ENCODE measurements at regions not wholly inside any gene's neighbourhood (a gene's known extent, or its start where the extent isn't known, plus 50 kb on each side); places are given as distances from the start of the nearest gene placed in this dataset.

- Histone ChIP-seq H3K4me2 (ENCODE audit: insufficient read depth, low read length) (no peak overlapping the region), H3K9me3 (replicated peaks; ENCODE audit: control insufficient read depth, insufficient read depth, low read length) (no peaks in the 10 kb centered on the region), H3K4me3 (replicated peaks in 1 of 3; ENCODE audit: insufficient read depth in 1 of 3, low read depth in 1 of 3, low read length in 3 of 3) (no peak overlapping the region), H3K9me1 (replicated peaks; ENCODE audit: control insufficient read depth, extremely low read depth, insufficient read depth, low read length) (no peaks in the 10 kb centered on the region), H2AFZ (ENCODE audit: low read depth, low read length) (no peak overlapping the region), H3K4me1 (ENCODE audit: control insufficient read depth, extremely low read depth, insufficient read depth, low read length) (no peaks in the 10 kb centered on the region), H3K27me3 (ENCODE audit: control insufficient read depth in 2 of 2, insufficient read depth in 2 of 2, low read length in 2 of 2) (no peaks in the 10 kb centered on the region), H3K9ac (replicated peaks; ENCODE audit: extremely low read depth, insufficient read depth, low read length) (no peak overlapping the region), H3K27ac (ENCODE audit: insufficient read depth, low read depth, low read length) (no peak overlapping the region), H3K36me3 (ENCODE audit: control insufficient read depth in 2 of 2, extremely low read depth in 1 of 2, insufficient read depth in 2 of 2, low read length in 2 of 2) (no peaks in the 10 kb centered on the region), H4K20me1 (replicated peaks; ENCODE audit: control insufficient read depth, extremely low read depth, insufficient read depth, low read length) (no peaks in the 10 kb centered on the region), H3K79me2 (ENCODE audit: control insufficient read depth, insufficient read depth, low read length) (no peaks in the 10 kb centered on the region)
- no peak for FAIRE-seq
- POLR2A ChIA-PET: no interaction called here
- TF ChIP-seq CTCF (IDR thresholded peaks at IDR 0.05; ENCODE audit: extremely low read depth in 1 of 2, insufficient read depth in 1 of 2, low read depth in 1 of 2, low read length in 2 of 2) (no peak), JUN (IDR thresholded peaks at IDR 0.05; ENCODE audit: borderline replicate concordance, insufficient read depth, insufficient read length, low read depth) (no peak), FOS (IDR thresholded peaks at IDR 0.05; ENCODE audit: borderline replicate concordance, insufficient read depth, low read length) (no peak), POLR2AphosphoS5 (IDR thresholded peaks at IDR 0.05; ENCODE audit: insufficient read depth, low read depth, low read length) (no peak), MAX (IDR thresholded peaks at IDR 0.05; ENCODE audit: insufficient read depth, insufficient read length) (no peak), EZH2 (IDR thresholded peaks at IDR 0.05; ENCODE audit: borderline replicate concordance, low read depth, low read length, severe bottlenecking) (no peak), MYC (IDR thresholded peaks at IDR 0.05; ENCODE audit: low read depth, low read length) (no peak), POLR2A (IDR thresholded peaks at IDR 0.05; ENCODE audit: low read depth, low read length) (no peak), GATA2 (IDR thresholded peaks at IDR 0.05; ENCODE audit: insufficient read depth, insufficient read length, low read depth, low read length) (no peak)
- CTCF ChIA-PET: no interaction called here
- dilution Hi-C loops (cut with MboI; ENCODE audit: extremely low pct_ligation_motif_present, low sequenced_read_pairs) (no loop called here), intact Hi-C loops (cut with micrococcal nuclease) (no loop called here)
- DNase-seq (ENCODE audit: low read depth, low spot score): no peak
- no TSS peak for BruUV-seq (replicated peaks)
These were observed 1228.0 kb downstream of the RPA4 start for GRCh38 chrX:98111684-98112083.
